Pons (tissue), 1 donor: ENCODE measurements at regions not wholly inside any gene's neighbourhood (a gene's known extent, or its start where the extent isn't known, plus 50 kb on each side); places are given as distances from the start of the nearest gene placed in this dataset.

Experiments
- DNase-seq: peaks from one replicate; pipeline ENCODE4 v3.0.0-alpha.2; 2016; ENCODE audit warnings: low spot score

DNA sequence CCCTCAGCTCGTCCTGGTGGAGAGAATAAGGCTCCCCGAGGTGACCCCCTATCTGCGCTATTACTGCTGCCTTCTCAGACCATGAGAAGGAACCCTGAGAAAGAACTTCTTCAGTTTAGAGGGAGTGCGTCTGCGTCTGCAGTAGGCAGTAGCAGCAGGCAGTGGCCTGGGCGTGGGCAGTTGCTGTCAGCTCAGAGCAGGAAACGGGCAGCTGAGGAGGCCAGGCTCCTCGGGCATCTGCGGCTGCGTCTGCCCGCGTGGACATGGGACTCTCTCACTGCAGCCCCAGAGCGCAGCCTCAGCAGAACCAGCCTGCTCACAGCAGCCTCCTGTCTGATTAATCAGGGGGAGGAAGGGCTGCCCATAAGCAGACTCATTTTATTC is 49.8 kb upstream of the FCN1 start:
- no peak for DNase-seq

DNA sequence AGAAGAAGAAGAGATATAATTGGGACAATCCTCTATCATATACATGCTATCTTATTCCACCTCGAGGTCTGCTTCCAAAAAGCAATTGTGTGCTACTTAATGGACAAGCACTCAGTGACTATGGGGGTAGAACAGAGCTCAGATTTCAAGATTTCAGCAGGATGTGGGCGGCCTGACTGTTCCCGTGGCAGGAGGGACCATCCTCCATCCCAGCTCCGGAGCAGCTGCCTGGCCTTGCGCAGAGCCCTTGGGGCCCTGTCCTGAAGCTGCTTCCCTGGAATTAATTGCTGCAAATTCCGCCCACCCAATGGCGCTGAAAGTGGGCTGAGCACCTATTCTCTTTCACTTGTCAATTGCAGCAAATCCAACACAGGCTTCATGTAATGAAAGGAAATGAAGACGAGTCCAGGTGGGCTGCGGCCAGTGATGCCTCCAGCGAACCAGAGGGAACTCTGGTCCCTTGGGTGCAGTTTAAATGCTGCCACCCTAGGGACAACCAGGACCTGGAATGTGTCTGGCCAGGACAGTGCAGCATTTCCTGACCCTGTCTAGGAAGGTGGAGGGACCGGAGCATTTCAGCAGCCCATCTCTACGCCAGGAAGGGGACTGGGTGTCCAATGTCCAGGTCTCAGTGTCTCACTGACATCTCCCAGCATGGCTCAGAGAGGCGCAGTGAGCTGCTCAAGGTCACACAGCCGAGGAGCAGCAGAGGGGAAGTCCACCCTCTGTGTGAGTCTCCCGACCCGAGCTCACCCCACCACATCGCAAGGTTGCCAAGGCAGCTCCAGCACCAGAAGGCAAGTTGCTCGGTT is 50.5 kb upstream of the FCN1 start:
- no peak for DNase-seq

DNA sequence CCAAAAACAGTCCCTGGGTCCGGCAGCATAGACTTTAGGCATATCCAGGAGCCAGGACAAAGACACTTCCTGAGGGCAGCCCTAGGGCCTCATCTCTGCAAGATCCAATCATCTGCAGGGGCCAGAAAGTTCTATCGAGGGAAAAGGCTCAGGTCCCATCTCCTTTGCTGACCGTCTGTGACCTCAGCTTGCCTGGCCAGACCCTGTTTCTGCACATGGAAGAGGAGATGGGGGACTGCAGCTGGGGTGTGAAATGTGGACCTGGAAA is 51.0 kb upstream of the FCN1 start:
- DNase-seq, result no peak

DNA sequence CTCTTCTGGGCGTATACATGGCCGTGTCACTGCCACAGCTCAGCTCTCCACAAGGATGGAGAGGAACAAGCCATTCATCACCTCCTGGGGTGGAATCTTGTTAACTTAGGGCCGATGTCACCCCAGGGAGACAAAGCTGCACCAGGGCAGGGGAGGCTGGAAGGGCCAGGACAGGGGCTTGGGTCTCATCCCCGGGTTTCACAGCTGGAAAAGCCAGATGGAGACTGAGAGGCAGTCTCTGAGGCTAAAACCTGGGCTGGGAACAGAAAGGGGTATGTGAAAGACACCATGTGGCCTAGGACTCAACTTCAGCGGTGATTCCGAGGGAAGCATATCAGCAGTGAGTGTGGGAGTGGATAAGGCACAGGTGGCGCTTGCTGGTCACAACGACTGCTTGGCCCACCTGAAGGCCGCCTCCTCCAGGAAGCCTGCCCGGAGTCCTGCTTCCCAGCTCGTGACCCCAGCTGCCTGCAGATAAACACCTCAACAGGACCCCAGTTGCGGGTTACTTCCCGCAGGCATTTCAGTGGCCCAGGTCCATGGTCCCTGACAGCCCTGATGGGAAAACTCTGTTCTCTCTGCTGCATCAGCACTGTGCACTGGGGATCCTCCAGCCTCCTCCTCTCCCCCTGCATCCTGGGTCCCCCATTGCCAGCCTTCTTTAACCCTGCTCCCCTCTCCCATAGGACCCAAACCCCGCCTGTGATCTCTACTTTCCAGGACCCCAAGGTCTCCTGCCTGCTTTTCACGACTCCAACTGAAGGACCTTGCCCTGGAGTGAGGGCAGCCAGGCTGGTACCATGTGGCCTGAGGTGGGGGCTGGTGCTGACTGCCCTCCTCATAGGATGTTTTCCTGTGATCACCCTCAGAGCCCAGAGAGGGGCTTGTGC is 51.7 kb upstream of the FCN1 start:
- no peak for DNase-seq

DNA sequence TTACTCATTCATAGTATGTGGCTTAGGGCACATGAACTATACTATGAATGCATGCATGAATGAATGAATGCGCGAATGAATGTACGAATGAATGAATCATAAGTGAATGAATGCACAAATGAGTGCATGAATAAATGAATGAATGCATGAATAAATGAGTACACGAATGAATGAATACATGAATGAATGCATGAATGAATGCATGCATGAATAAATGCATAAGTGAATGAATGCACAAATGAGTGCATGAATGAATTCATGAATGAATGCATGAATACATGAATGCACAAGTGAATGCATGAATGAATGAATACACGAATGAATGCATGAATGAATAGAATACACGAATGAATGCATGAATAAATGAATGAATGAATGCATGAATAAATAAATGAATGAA is 52.5 kb upstream of the FCN1 start:
- DNase-seq, result no peak

DNA sequence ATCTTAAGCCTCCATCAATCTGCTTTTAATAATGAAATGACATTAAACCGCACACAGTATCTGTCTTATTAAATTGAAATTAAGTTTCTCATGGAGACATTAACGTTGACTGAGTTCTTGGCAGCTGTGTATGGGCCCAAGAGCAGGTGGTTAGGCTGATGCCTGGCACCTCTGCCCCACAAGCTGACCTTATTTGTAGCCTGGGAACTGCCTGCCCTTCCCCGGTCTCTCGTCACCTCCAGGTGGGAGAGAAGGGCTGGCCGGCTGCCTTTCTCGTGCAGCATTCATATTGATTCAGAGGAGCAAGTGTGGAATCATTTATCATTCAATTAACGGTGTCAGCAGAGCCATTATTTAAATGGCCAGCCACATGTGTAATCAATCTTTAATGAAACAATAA is 53.0 kb upstream of the FCN1 start:
- DNase-seq, result no peak

DNA sequence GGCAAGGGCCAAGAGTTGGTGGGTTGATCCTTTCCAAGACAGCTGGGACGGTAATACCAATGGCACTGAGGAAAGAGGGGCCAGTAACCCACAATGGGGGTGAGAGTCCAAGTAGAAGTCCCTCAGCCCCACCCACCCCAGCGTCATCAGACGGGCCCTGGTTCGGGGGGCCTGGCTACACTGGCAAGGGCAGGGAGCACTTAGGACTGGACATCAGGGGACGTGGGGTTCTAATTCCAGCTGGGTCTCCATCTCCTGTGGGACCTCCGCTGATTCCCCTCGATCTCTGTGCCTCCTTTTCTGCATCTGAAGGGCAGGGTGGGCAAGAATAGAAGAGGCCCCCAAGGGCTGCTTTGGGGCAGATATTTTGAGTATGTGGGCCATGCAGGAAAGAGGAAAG is 53.5 kb upstream of the FCN1 start:
- DNase-seq, result no peak

DNA sequence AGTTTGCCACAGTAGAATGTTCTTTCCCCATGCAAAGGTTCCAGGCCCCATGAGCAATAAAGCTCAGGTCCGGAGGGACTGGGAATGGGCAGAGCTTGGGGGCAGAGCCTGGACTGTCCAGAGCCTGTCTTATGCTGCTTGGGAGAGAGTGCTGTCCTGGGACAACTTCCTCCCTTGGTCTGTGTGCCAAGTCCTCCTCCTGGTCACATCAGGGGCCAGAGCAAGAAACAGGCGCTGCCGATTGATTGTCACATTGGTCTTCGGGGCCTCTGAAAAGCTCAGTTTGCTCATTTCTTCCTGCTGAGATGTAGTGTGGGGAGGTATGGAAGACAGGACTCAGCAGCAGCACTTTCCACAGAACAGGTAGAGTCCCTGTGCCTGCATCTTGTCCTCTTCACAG is 54.0 kb upstream of the FCN1 start:
- DNase-seq, result no peak

DNA sequence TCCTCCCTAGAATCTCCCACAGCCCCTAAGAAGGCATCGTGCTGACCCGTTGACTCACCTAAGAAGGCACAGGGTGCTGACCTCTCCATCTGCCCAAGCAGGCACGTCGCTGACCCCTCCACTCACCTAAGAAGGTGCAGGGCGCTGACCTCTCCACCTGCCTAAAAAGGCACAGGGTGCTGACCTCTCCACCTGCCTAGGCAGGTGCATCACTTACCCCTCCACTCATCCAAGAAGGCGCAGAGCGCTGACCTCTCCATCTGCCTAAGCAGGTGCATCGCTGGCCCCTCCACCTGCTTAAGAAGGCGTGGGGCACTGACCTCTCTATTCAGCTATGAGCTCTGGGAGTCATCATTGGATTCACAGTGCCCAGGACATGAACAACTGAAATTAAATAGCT is 54.4 kb upstream of the FCN1 start:
- no peak for DNase-seq

DNA sequence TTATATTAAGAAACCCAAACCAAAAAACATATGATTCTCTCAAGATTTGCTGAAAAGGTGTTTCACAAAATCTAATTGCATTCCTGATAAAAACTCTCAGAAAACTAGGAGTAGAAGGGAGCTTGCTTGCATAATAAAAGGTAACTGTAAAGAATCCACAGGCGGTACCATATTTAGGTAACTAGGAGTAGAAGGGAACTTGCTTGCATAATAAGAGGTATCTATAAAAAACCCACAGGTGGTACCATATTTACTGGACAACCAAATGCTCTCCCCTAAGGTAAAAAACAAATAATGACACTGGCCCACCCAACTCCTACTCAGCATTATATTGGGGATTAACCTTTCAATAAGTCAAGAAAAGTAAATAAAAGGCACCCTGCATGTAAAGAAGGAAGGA is 57.5 kb upstream of the FCN1 start:
- no peak for DNase-seq

DNA sequence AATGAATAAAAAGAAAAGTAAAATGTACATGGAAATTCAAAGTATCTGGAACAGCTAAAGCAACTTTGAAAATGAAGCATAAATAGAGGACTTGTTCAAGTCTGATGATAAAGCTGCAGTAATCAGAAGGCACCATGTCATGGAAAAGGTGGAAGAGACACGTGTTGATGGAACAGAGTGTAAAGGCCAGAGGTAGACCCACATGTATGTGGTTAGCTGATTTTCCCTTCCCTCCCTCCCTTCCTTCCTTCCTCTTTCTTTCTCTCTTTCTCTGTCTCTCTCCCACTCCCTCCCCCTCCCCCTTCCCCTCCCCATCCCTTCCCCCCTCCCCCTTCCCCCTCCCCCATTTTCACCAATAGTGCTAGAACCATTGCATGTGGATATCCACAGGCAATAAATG is 58.7 kb upstream of the FCN1 start:
- DNase-seq, result no peak

DNA sequence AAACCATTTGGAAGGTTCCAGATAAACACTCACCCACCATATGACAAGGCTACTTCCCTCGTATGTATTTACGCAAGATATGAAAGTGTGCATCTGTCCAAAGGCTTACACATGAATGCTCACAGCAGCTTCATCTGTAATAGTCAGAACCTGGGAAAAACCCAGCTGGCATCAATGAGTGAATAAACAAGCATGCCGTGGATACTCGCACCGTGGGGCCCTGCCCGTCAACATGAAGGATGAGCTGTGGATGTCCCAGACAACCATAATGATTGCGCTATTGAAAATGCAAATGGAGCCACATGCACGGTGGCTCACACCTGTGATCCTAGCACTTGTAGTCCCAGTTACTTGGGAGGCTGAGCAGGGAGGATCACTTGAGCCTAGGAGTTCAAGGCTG is 60.6 kb upstream of the FCN1 start:
- DNase-seq, result no peak

DNA sequence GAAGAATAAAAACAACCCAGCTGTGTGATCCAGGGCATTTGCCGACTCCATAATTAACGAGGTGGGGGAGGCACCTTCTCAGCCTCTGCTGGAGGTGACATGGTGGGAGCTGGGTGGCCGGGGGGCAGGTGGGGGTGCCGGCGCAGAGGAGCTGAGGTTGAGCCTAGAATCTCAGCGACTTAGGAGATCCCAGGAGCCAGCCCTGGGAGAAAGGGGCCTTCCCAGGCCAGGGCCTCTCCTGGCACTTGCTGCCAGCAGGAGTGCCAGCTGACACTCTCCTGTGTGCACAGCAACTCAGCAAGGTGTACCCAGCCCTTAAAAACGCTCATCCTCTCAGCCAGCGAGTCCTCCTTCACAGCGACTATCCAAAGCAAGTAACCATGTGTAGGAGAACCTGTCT is 62.8 kb upstream of the FCN1 start:
- DNase-seq, result no peak

DNA sequence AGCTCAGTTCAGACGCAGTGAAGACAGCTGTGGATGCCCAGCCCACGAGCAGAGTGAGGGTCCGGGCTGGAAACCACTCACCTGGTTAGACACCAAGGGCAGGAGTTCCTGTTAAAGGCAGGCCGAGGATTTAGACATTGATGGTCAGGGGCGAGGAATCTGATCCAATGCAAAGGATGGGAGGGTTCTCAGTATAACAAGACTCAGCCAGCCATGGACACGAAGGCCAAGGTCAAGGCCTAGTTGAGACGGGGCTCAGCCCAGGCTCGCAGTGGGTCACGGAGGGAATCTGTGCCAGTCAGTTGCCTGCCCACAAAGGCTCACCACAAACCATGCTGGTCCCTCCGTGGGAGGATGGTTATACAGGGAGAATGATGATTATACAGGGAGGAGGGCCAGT is 63.3 kb upstream of the FCN1 start:
- no peak for DNase-seq

DNA sequence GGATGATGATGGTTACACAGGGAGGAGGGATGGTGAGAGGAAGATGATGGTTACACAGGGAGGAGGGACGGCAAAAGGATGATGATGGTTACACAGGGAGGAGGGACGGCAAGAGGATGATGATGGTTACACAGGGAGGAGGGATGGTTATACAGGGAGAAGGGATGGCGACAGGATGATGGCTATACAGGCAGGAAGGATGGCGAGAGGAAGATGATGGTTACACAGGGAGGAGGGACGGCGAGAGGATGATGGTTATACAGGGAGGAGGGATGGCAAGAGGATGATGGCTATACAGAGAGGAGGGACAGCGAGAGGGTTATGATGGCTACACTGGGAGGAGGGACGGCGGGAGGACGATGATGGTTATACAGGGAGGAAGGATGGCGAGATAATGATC is 64.1 kb upstream of the FCN1 start:
- no peak for DNase-seq

DNA sequence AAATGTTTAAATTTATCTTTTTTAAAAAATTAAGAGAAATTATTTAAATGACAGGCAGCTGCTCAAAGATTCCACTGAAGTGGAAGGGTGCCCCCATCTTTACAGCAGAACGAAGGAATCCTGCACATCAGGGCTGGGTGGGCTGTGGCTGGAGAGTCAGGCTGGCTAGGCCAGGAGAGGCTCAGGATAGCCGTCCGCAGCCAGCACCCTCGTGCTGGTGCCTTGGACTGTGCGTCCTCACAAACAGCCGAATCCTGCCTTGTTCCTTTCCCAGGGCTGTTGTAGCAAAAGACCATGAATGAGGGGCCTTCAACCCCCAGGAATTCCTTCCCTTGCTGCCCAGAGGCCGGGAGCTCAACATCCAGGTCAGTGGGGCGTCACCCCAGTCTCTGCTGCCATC is 64.6 kb upstream of the FCN1 start:
- no peak for DNase-seq

DNA sequence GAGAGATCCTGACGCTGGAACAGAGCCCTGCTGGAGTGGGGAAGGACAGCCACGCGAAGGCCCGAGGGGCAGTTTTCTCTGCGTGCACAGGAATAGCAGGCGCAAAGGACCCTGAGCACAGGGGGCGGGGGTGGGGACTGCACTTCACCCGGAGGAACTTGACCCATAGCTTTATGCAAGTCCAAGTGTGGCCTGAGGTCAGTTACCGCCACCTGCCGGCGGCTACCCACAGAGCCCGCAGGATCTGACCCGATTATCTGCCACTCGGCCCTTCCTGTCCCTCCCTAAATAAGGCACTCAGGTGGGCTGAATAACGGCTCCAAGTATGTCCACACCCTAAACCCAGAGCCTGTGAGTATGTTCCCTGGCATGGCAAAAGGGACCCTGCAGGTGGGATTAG is 65.4 kb upstream of the FCN1 start:
- no peak for DNase-seq

DNA sequence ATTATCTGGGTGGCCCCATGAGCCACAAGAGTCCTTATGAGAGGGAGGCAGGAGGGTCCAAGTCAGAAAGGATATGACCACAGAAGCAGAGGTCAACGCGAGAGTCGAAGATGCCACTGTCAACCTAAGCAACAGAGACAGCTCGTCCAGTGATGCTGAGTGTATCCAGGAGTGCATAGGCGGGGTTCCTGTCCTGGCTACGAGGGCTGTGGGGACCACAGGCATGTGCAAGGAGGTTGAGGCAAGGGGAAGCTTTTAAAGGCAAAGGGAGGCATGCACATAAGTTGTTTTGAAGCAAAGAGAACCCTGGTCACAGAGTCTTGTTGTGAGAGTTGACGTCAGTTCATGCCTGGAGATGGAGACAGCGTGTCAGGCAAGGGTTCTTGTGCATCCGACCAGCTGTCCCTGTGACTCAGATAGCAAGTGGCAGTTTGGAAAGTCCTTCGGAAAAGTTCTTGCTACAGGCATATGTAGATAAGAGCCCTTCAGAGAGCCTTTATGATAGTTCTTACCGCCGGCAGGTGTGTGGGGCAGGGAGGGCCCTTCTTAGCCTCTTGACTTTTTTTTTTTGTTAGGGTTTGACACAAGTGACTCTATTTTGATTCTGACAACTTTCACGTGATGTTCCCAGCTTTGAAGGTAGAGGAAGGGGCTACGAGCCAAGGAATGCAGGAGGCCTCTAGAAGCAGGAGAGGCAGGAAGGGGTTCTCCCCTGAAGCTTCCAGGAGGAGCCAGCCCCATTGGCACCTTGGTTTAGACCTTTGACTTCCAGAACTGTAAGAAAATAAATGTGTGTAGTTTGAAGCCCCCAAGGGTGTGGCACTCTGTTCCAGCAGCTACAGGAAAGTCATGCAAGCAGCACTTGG is 66.0 kb upstream of the FCN1 start:
- DNase-seq, result no peak

DNA sequence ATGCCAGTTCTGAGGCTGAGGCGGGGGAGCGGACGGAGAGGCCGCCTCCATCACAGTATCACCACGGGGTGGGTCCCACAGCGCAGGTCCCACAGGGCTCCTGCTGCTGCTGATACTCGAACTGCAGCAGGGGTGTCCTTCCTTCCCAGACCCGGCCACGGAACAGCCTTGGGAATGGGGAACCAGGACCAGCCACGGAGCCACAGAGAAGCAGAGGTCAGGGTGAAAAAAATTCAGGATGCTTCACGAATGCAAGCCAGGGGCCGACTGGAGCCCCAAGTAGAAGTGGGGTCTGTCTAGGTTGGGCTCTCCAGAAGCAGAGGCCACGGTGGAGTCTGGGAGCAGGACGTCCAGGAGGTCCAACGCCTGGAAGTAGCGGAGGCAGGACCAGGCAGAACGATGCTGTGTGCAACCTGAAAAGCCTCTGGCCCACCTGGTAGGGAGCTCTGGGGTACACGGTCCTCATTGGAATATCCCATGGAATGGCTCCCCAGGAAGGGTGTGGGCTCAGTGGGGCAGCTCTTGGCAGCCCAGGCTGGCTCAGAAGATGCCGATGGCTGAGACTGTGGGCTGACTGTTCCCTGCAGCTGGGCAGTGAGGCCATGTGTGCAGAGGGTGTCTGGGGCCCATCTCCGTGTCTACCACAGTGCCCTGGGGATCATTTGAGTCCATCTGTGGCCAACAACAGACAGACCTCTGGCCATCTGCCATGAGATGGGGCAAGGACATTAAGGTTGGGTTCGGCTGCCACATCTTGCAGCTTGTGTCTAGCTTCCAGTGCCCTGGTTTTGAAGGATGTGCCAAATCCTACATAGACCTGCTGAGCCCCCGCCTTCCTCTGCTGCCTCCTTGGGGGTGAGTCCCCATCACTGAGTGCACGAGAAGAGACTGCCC is 66.9 kb upstream of the FCN1 start:
- no peak for DNase-seq

DNA sequence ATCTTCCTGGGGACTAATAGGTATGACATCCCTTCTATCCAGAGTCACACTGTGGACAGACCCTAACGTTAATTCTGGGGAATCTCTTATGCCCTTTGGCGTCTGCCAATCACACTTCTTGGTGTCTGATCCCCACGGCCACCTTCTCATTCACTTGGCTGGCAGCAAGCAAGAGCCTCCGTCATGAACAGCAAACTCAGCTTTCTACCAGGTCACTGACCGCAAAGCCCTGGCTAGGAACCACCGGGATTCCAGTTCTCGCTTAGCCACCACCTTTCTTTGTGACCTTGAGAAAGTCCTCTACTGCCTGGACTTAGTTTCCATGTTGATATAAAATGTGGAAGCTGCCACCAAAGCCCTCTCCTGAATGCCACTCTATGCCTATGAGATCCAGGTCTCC is 67.7 kb upstream of the FCN1 start:
- DNase-seq, result no peak

DNA sequence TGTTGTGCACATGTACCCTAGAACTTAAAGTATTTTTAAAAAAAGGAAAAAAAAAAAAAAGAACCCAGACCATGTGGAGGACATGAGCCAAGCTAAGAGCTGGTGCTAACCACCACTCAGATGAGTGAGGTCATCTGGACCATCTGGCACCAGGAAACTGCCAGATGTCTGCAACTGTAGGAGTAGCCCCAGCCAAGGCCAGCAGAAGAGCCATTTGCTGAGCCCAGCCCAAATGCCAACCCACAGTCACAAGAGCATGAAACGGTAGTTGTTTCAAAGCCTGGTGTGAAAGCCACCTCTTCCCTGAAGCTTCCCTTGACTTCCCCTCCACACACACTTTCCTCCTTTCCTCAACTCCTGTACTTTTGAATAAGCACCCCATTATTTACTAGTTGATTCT is 69.2 kb upstream of the FCN1 start:
- DNase-seq, result no peak

DNA sequence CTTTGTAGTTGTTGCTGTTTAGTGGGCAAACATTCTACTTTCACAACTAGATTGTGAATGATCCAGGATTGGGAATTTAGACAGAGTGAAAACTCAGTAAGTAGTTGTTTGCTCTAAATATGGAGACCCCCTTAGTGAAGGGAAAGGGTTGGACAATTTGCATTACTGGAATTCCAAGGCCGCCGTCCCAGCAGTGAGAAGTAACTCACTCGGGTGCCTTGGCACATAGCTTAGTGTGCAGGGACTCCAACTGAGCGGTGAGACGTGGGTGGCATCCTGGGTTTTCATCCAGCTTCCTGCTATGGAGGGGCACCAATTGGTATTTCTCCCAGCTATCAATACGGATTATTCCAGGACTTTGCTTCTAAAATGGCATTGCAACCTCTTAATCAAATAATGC is 69.7 kb upstream of the FCN1 start:
- no peak for DNase-seq
